DOHH2 (cell line): ENCODE measurements at regions not wholly inside any gene's neighbourhood (a gene's known extent, or its start where the extent isn't known, plus 50 kb on each side); places are given as distances from the start of the nearest gene placed in this dataset.

Experiments used
- H3F3A ChIP-seq: fragments of 200-600 bp; sonication (generic), shearing (Covaris generic); 2 replicates; pipeline ENCODE4 v1.6.0; 2016; ENCODE audit warnings: antibody characterized with exemption, mild to moderate bottlenecking; ENCODE audit not compliant: control insufficient read depth, insufficient read depth
- H3K27ac ChIP-seq: fragments of 200-600 bp; sonication (generic); 2 replicates; pipeline ENCODE4 v1.5.1; 2014; ENCODE audit warnings: low read depth, mild to moderate bottlenecking, low read length, moderate library complexity
- H3K27me3 ChIP-seq: fragments of 200-600 bp; sonication (generic); 2 replicates; pipeline ENCODE4 v1.6.1; 2014; ENCODE audit warnings: mild to moderate bottlenecking, low read length, mixed read lengths; ENCODE audit not compliant: control insufficient read depth
- H3K36me3 ChIP-seq: fragments of 200-600 bp; sonication (generic); 2 replicates; pipeline ENCODE4 v1.6.1; 2014; ENCODE audit warnings: mild to moderate bottlenecking, low read length, moderate library complexity, mixed read lengths; ENCODE audit not compliant: control insufficient read depth
- H3K4me1 ChIP-seq: fragments of 200-600 bp; sonication (generic); 2 replicates; pipeline ENCODE4 v1.6.1; 2014; ENCODE audit warnings: mild to moderate bottlenecking, low read length, mixed read lengths; ENCODE audit not compliant: control insufficient read depth
- H3K4me2 ChIP-seq: fragments of 200-600 bp; sonication (generic); 2 replicates; pipeline ENCODE4 v1.6.0; 2014; ENCODE audit warnings: mild to moderate bottlenecking, low read length, moderate library complexity
- H3K4me3 ChIP-seq: fragments of 200-600 bp; sonication (generic); 2 replicates; pipeline ENCODE4 v1.5.1; 2014; ENCODE audit warnings: mild to moderate bottlenecking, low read length, mixed read lengths
- H3K79me2 ChIP-seq: fragments of 200-600 bp; sonication (generic); 2 replicates; pipeline ENCODE4 v1.6.1; 2014; ENCODE audit warnings: mild to moderate bottlenecking, low read length, mixed read lengths; ENCODE audit not compliant: control insufficient read depth
- H3K9me2 ChIP-seq: fragments of 200-600 bp; sonication (generic); replicated peaks from 2 replicates; pipeline ENCODE4 v1.6.1; 2014; ENCODE audit warnings: mild to moderate bottlenecking, low read length, mixed read lengths; ENCODE audit not compliant: control insufficient read depth
- H3K9me3 ChIP-seq: fragments of 200-600 bp; sonication (generic); 2 replicates; pipeline ENCODE4 v1.6.1; 2014; ENCODE audit warnings: antibody characterized with exemption, low read length, mixed read lengths; ENCODE audit not compliant: control insufficient read depth, insufficient read depth
- H4K20me1 ChIP-seq: fragments of 200-600 bp; sonication (generic); 2 replicates; pipeline ENCODE4 v1.6.0; 2014; ENCODE audit warnings: low read depth, mild to moderate bottlenecking, antibody characterized with exemption, low read length, moderate library complexity; ENCODE audit not compliant: control insufficient read depth, insufficient read depth
- CTCF ChIP-seq: fragments of 200-600 bp; sonication (generic); IDR thresholded peaks from one replicate; pipeline ENCODE4 v1.5.1; 2014; ENCODE audit warnings: antibody characterized with exemption, mild to moderate bottlenecking, low read depth, low read length; ENCODE audit not compliant: poor library complexity, severe bottlenecking
- EZH2phosphoT487 ChIP-seq: fragments of 200-600 bp; sonication (generic); IDR thresholded peaks from 2 replicates; pipeline ENCODE4 v1.6.1; 2017; ENCODE audit warnings: borderline replicate concordance, mild to moderate bottlenecking, antibody characterized with exemption, low read length, moderate library complexity, mixed read lengths

GRCh38 chr1:106548726-106549125 is 507.7 kb upstream of the PRMT6 start:
- no peak overlapping the region for H3K4me3 ChIP-seq
- no peaks in the 10 kb centered on the region for H3F3A ChIP-seq
- H3K4me2 ChIP-seq: no peak overlapping the region
- no peaks in the 10 kb centered on the region for H3K9me2 ChIP-seq
- TF ChIP-seq CTCF (no peak), EZH2phosphoT487 (no peak)
- H3K4me1 ChIP-seq: no peaks in the 10 kb centered on the region
- H3K9me3 ChIP-seq: no peaks in the 10 kb centered on the region
- no peaks in the 10 kb centered on the region for H4K20me1 ChIP-seq
- H3K27ac ChIP-seq: no peak overlapping the region
- no peaks in the 10 kb centered on the region for H3K27me3 ChIP-seq
- no peaks in the 10 kb centered on the region for H3K36me3 ChIP-seq
- H3K79me2 ChIP-seq: no peaks in the 10 kb centered on the region

- Histone ChIP-seq H3K4me1 (no peaks in the 10 kb centered on the region), H3F3A (no peaks in the 10 kb centered on the region), H3K27me3 (no peaks in the 10 kb centered on the region), H3K4me2 (no peak overlapping the region), H3K9me3 (no peaks in the 10 kb centered on the region), H3K36me3 (no peaks in the 10 kb centered on the region), H3K79me2 (no peaks in the 10 kb centered on the region), H3K4me3 (no peak overlapping the region), H3K27ac (no peak overlapping the region), H4K20me1 (no peaks in the 10 kb centered on the region), H3K9me2 (no peaks in the 10 kb centered on the region)
- TF ChIP-seq CTCF: no peak
- no peak for TF ChIP-seq EZH2phosphoT487
Measured at GRCh38 chr1:106554294-106554693, 502.2 kb upstream of the PRMT6 start.

GRCh38 chr1:106555571-106555970 is 500.9 kb upstream of the PRMT6 start:
- H3K27me3 ChIP-seq: no peaks in the 10 kb centered on the region
- no peak overlapping the region for H3K27ac ChIP-seq
- H3K4me3 ChIP-seq: no peak overlapping the region
- H4K20me1 ChIP-seq: no peaks in the 10 kb centered on the region
- no peaks in the 10 kb centered on the region for H3K79me2 ChIP-seq
- no peak for TF ChIP-seq CTCF
- TF ChIP-seq EZH2phosphoT487: no peak
- H3K4me2 ChIP-seq: no peak overlapping the region
- no peaks in the 10 kb centered on the region for H3K9me2 ChIP-seq
- no peaks in the 10 kb centered on the region for H3K9me3 ChIP-seq
- H3K36me3 ChIP-seq: no peaks in the 10 kb centered on the region
- H3F3A ChIP-seq: no peaks in the 10 kb centered on the region
- no peaks in the 10 kb centered on the region for H3K4me1 ChIP-seq

- Histone ChIP-seq H3K9me2 (no peaks in the 10 kb centered on the region), H3F3A (no peaks in the 10 kb centered on the region), H3K36me3 (no peaks in the 10 kb centered on the region), H3K4me2 (no peak overlapping the region), H4K20me1 (no peaks in the 10 kb centered on the region), H3K9me3 (no peaks in the 10 kb centered on the region), H3K27me3 (no peaks in the 10 kb centered on the region), H3K4me1 (no peaks in the 10 kb centered on the region), H3K4me3 (no peak overlapping the region), H3K27ac (no peak overlapping the region), H3K79me2 (no peaks in the 10 kb centered on the region)
- TF ChIP-seq CTCF (no peak), EZH2phosphoT487 (no peak)
Measured at GRCh38 chr1:106564192-106564591, 492.3 kb upstream of the PRMT6 start.
